ENCODE measurements at regions not wholly inside any gene's neighbourhood (a gene's known extent, or its start where the extent isn't known, plus 50 kb on each side); places are given as distances from the start of the nearest gene placed in this dataset.

GRCh38 chr2:139142252-139142880, 362.2 kb upstream of the NXPH2 start:
- WGBS, 3 donors, result 39 to 40% (median 40%) methylated on average over 2 of the region's 2 CpGs

DNA sequence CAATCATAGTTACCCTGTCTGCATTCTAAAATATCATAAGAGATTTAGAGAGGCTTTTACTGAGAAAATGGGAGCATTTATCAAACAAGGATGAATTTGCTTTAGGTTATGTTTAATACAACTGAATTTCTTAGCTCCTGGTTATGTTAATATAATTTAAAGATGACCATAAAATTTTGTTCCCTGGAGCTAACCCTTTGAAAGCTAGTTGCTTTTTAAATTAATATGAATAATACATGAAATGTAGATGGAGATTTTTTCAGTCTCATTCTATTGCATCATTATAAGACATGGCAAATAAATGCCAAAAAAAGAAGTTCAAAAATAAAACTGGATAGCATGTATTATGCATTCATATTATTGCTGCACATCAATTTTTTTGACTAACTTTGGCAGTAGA, 344.1 kb upstream of the NXPH2 start:
- TF ChIP-seq CTCF (IDR thresholded peaks at IDR 0.05), result no peak
- DNase-seq (no peak), ATAC-seq (no peak)
- intact Hi-C loops (cut with DNase I), result no loop called here
- H3K27me3 ChIP-seq (ENCODE audit: insufficient read depth in 3 of 3, low read length in 2 of 3), result no peaks in the 10 kb centered on the region
- no peaks in the 10 kb centered on the region for H3K4me1 ChIP-seq
- H3K9me3 ChIP-seq, result peaks cover 13% of the 10 kb centered on the region
- no peak overlapping the region for H3K4me3 ChIP-seq
- H3K27ac ChIP-seq, result no peak overlapping the region
- H3K36me3 ChIP-seq (ENCODE audit: insufficient read depth in 1 of 2, low read depth in 1 of 2), result no peaks in the 10 kb centered on the region

More at GRCh38 chr2:139142252-139142880, 362.2 kb upstream of the NXPH2 start:
- intact Hi-C loops (cut with DNase I), result no loop called here
- no peak overlapping the region for H3K4me3 ChIP-seq
- no peak for ATAC-seq
- H3K9me3 ChIP-seq, result no peaks in the 10 kb centered on the region
- no peak for TF ChIP-seq CTCF (IDR thresholded peaks at IDR 0.05)
- H3K27ac ChIP-seq, result no peak overlapping the region
- no peaks in the 10 kb centered on the region for H3K4me1 ChIP-seq
- H3K36me3 ChIP-seq (ENCODE audit: insufficient read depth in 1 of 2, low read depth in 1 of 2), result no peaks in the 10 kb centered on the region
- H3K27me3 ChIP-seq (ENCODE audit: insufficient read depth in 3 of 3, low read length in 2 of 3), result no peaks in the 10 kb centered on the region
- no peak for DNase-seq

- no peak for TF ChIP-seq CTCF (IDR thresholded peaks at IDR 0.05)
- no peaks in the 10 kb centered on the region for H3K4me1 ChIP-seq
- ATAC-seq (no peak), DNase-seq (no peak)
- no peak overlapping the region for H3K4me3 ChIP-seq
- intact Hi-C loops (cut with DNase I), result no loop called here
- H3K27me3 ChIP-seq (ENCODE audit: insufficient read depth in 3 of 3, low read length in 2 of 3), result no peaks in the 10 kb centered on the region
- H3K9me3 ChIP-seq, result peaks cover 12% of the 10 kb centered on the region
- H3K36me3 ChIP-seq (ENCODE audit: insufficient read depth in 1 of 2, low read depth in 1 of 2), result no peaks in the 10 kb centered on the region
- 85 to 93% (median 90%) methylated on average over 1 of the region's 1 CpG for WGBS, 3 donors
- no peak overlapping the region for H3K27ac ChIP-seq
These were observed 343.6 kb upstream of the NXPH2 start for GRCh38 chr2:139123795-139124194.

GRCh38 chr2:139122711-139123158, 342.5 kb upstream of the NXPH2 start:
- Histone ChIP-seq H3K9me3 (peaks cover 2% of the 10 kb centered on the region), H3K4me1 (no peaks in the 10 kb centered on the region), H3K27me3 (ENCODE audit: insufficient read depth in 3 of 3, low read length in 2 of 3) (no peaks in the 10 kb centered on the region), H3K27ac (no peak overlapping the region), H3K36me3 (ENCODE audit: insufficient read depth in 1 of 2, low read depth in 1 of 2) (no peaks in the 10 kb centered on the region), H3K4me3 (no peak overlapping the region)
- ATAC-seq (no peak), DNase-seq (no peak)
- TF ChIP-seq CTCF (IDR thresholded peaks at IDR 0.05), result no peak
- intact Hi-C loops (cut with DNase I), result no loop called here
- WGBS, 3 donors, result 71 to 72% (median 72%) methylated on average over 7 of the region's 7 CpGs

DNA sequence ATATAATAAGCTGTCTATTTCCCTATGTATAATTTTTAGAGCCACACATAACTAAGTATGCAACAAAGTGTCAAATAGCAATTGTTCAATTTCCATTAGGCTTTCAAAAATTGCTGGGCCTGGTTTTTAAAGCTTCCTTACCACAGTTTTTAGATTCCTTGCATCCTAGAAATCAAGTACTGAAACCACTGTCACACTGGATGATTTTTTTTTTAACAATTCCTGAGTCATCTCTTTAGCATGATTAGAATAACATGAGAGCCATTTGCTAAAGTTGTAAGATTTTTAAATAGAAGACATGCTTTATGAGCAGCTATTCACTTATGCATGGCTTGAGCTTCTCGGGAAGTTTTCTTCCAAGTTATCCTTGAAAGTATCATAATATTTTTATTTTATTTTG, 319.5 kb upstream of the NXPH2 start:
- DNase-seq (no peak), ATAC-seq (no peak)
- Histone ChIP-seq H3K4me3 (no peak overlapping the region), H3K27ac (no peak overlapping the region), H3K9me3 (no peaks in the 10 kb centered on the region), H3K27me3 (ENCODE audit: insufficient read depth in 3 of 3, low read length in 2 of 3) (no peaks in the 10 kb centered on the region), H3K4me1 (no peaks in the 10 kb centered on the region), H3K36me3 (ENCODE audit: insufficient read depth in 1 of 2, low read depth in 1 of 2) (no peaks in the 10 kb centered on the region)
- intact Hi-C loops (cut with DNase I), result no loop called here
- TF ChIP-seq CTCF (IDR thresholded peaks at IDR 0.05), result no peak
- WGBS, 3 donors, result 40 to 91% (median 84%) methylated on average over 1 of the region's 1 CpG

Data from psoas muscle (tissue), 7 donors.